IMR-90 (cell line): ENCODE measurements at regions not wholly inside any gene's neighbourhood (a gene's known extent, or its start where the extent isn't known, plus 50 kb on each side); places are given as distances from the start of the nearest gene placed in this dataset.
A peak's percentile ranks its signal among the peaks of the same experiment; 100 is the strongest.

Experiments
- ATAC-seq: fragments of 200-7000 bp; cut with Tn5 transposase; 2 replicates; pipeline ENCODE4 v1.9.1; 2020; ENCODE audit warnings: low read depth, mild to moderate bottlenecking, moderate library complexity
- BruUV-seq: library from RNA; stranded (reverse); fragments of 400-500 nt; replicated peaks from 2 replicates; lab custom pipeline; 2021; lab: Mats Ljungman, UMichigan
- CTCF ChIA-PET: fragments of 300-600 bp; formaldehyde crosslinking; extraction: SDS; loops from one replicate; lab custom pipeline; 2021; ENCODE audit warnings: antibody characterized with exemption; lab: Yijun Ruan, JAX
- POLR2A ChIA-PET: fragments of 300-600 bp; sonication (Branson Sonifier 250); formaldehyde crosslinking; loops from one replicate; lab custom pipeline; 2022; ENCODE audit warnings: antibody characterized with exemption; ENCODE audit not compliant: unreplicated experiment; lab: Charles Lee
- DNase-seq: peaks from one replicate; pipeline ENCODE4 v3.0.0; 2013
- H2AFZ ChIP-seq: replicated peaks from 2 replicates; pipeline ENCODE3; 2013; ENCODE audit warnings: low read length, mild to moderate bottlenecking; ENCODE audit not compliant: poor library complexity
- H2AK5ac ChIP-seq: 2 replicates; pipeline ENCODE4 v1.6.1; 2013; ENCODE audit warnings: low read depth, low read length, inconsistent platforms
- H2AK9ac ChIP-seq: replicated peaks from 2 replicates; pipeline ENCODE3; 2013; ENCODE audit warnings: mild to moderate bottlenecking, low read depth, low read length, moderate library complexity; ENCODE audit not compliant: poor library complexity
- H2BK120ac ChIP-seq: 2 replicates; pipeline ENCODE4 v1.6.1; 2013; ENCODE audit warnings: low read depth, low read length, inconsistent platforms
- H2BK15ac ChIP-seq: 3 replicates; pipeline ENCODE4 v1.6.1; 2013; ENCODE audit warnings: low read depth, low read length, inconsistent platforms
- H2BK20ac ChIP-seq: 2 replicates; pipeline ENCODE4 v1.6.1; 2013; ENCODE audit warnings: low read depth, mild to moderate bottlenecking, inconsistent platforms, low read length, moderate library complexity
- H2BK5ac ChIP-seq: 2 replicates; pipeline ENCODE4 v1.6.1; 2013; ENCODE audit warnings: mild to moderate bottlenecking, low read depth, low read length, inconsistent platforms; ENCODE audit not compliant: poor library complexity, severe bottlenecking
- H3K14ac ChIP-seq: replicated peaks from 2 replicates; pipeline ENCODE4 v1.6.1; 2013; ENCODE audit warnings: low read depth, low read length, inconsistent platforms
- H3K18ac ChIP-seq: 2 replicates; pipeline ENCODE4 v1.6.1; 2013; ENCODE audit warnings: low read depth, low read length, control low read depth
- H3K23ac ChIP-seq: 2 replicates; pipeline ENCODE4 v1.6.1; 2013; ENCODE audit warnings: low read depth, low read length, inconsistent platforms
- H3K27ac ChIP-seq: 2 replicates; pipeline ENCODE4 v1.5.1; 2013; ENCODE audit warnings: mild to moderate bottlenecking, control low read depth, low read length; ENCODE audit not compliant: insufficient read depth
- H3K27me3 ChIP-seq: 2 replicates; pipeline ENCODE4 v1.6.1; 2013; ENCODE audit warnings: low read length; ENCODE audit not compliant: control insufficient read depth, insufficient read depth
- H3K36me3 ChIP-seq: 2 replicates; pipeline ENCODE4 v1.6.1; 2013; ENCODE audit warnings: low read length, mixed read lengths; ENCODE audit not compliant: control insufficient read depth, insufficient read depth
- H3K4ac ChIP-seq: 2 replicates; pipeline ENCODE4 v1.6.1; 2013; ENCODE audit warnings: low read depth, low read length, inconsistent platforms
- H3K4me1 ChIP-seq: 2 replicates; pipeline ENCODE4 v1.6.1; 2013; ENCODE audit warnings: low read length, mixed read lengths; ENCODE audit not compliant: control insufficient read depth, insufficient read depth
- H3K4me2 ChIP-seq: 2 replicates; pipeline ENCODE4 v1.6.1; 2013; ENCODE audit warnings: low read depth, mild to moderate bottlenecking, control low read depth, low read length, moderate library complexity
- H3K4me3 ChIP-seq: 2 replicates; pipeline ENCODE4 v1.5.1; 2013; ENCODE audit warnings: low read depth, mild to moderate bottlenecking, control low read depth, low read length, moderate library complexity; ENCODE audit not compliant: insufficient read depth
- H3K56ac ChIP-seq: 2 replicates; pipeline ENCODE4 v1.6.1; 2013; ENCODE audit warnings: low read length, inconsistent platforms; ENCODE audit not compliant: insufficient read depth; ENCODE audit errors: extremely low read depth
- H3K79me1 ChIP-seq, 2 experiments: 2 replicates each; pipeline ENCODE4 v1.6.1; 2013; ENCODE audit warnings: low read length in 2 of 2, inconsistent platforms in 1 of 2, low read depth in 1 of 2
- H3K9ac ChIP-seq: 2 replicates; pipeline ENCODE4 v1.6.1; 2013; ENCODE audit warnings: low read depth, low read length, control low read depth
- H3K9me1 ChIP-seq: 2 replicates; pipeline ENCODE4 v1.6.1; 2013; ENCODE audit warnings: low read length, inconsistent platforms; ENCODE audit not compliant: insufficient read depth
- H3K9me3 ChIP-seq: 2 replicates; pipeline ENCODE4 v1.6.1; 2013; ENCODE audit warnings: low read length; ENCODE audit not compliant: control insufficient read depth, insufficient read depth
- H4K20me1 ChIP-seq: 2 replicates; pipeline ENCODE4 v1.6.1; 2013; ENCODE audit warnings: low read length, inconsistent platforms; ENCODE audit not compliant: insufficient read depth
- H4K5ac ChIP-seq: 2 replicates; pipeline ENCODE4 v1.6.1; 2013; ENCODE audit warnings: mild to moderate bottlenecking, low read depth, low read length, control low read depth
- H4K8ac ChIP-seq, 2 experiments: 2 replicates each; pipeline ENCODE4 v1.6.1; 2013; ENCODE audit warnings: low read depth in 2 of 2, low read length in 2 of 2, control low read depth in 1 of 2, inconsistent platforms in 1 of 2
- H4K91ac ChIP-seq: 2 replicates; pipeline ENCODE4 v1.6.1; 2013; ENCODE audit warnings: low read depth, low read length, inconsistent platforms; ENCODE audit not compliant: insufficient read depth
- BHLHE40 ChIP-seq: fragments of 150-350 bp; IDR thresholded peaks from 2 replicates; pipeline ENCODE4 v1.6.1; 2016; ENCODE audit warnings: mild to moderate bottlenecking, low read depth, low read length
- CEBPB ChIP-seq: IDR thresholded peaks from 2 replicates; pipeline ENCODE4 v1.6.1; 2012; ENCODE audit warnings: low read depth, low read length, improper control_type of control experiment
- CHD1 ChIP-seq: IDR thresholded peaks from 2 replicates; pipeline ENCODE4 v1.6.1; 2012; ENCODE audit warnings: low read depth, low read length, improper control_type of control experiment
- FOS ChIP-seq: fragments of 150-350 bp; IDR thresholded peaks from 2 replicates; pipeline ENCODE4 v1.6.1; 2016; ENCODE audit warnings: low read depth, low read length
- MAFK ChIP-seq: IDR thresholded peaks from 2 replicates; pipeline ENCODE4 v1.6.1; 2012; ENCODE audit warnings: low read depth, low read length, improper control_type of control experiment
- MAZ ChIP-seq: IDR thresholded peaks from 2 replicates; pipeline ENCODE4 v1.6.1; 2012; ENCODE audit warnings: low read depth, mild to moderate bottlenecking, low read length, improper control_type of control experiment, moderate library complexity, borderline replicate concordance
- MXI1 ChIP-seq: IDR thresholded peaks from 2 replicates; pipeline ENCODE4 v1.6.1; 2012; ENCODE audit warnings: low read depth, mild to moderate bottlenecking, low read length, moderate library complexity, borderline replicate concordance
- NFE2L2 ChIP-seq: fragments of 150-350 bp; IDR thresholded peaks from 2 replicates; pipeline ENCODE4 v1.6.1; 2016; ENCODE audit warnings: low read depth, mild to moderate bottlenecking, low read length
- POLR2A ChIP-seq: IDR thresholded peaks from 2 replicates; pipeline ENCODE4 v1.6.1; 2012; ENCODE audit warnings: mild to moderate bottlenecking, low read depth, low read length
- RAD21 ChIP-seq: IDR thresholded peaks from 2 replicates; pipeline ENCODE4 v1.6.1; 2012; ENCODE audit warnings: low read length, improper control_type of control experiment
- RCOR1 ChIP-seq: IDR thresholded peaks from 2 replicates; pipeline ENCODE4 v1.6.1; 2012; ENCODE audit warnings: mild to moderate bottlenecking, low read length, improper control_type of control experiment; ENCODE audit not compliant: insufficient replicate concordance
- RFX5 ChIP-seq: IDR thresholded peaks from 2 replicates; pipeline ENCODE4 v1.8.0; 2012; ENCODE audit warnings: low read depth, mild to moderate bottlenecking, low read length, moderate library complexity
- SMC3 ChIP-seq: fragments of 150-350 bp; IDR thresholded peaks from 2 replicates; pipeline ENCODE4 v1.6.1; 2016; ENCODE audit warnings: low read depth, mild to moderate bottlenecking, antibody characterized with exemption, low read length, moderate library complexity
- WGBS, 2 experiments: methylation state at CpG; one replicate each; pipeline versions ENCODE4 v1.1.5 to v1.1.7; 2013; ENCODE audit warnings: missing lambda C conversion rate in 2 of 2; ENCODE audit not compliant: insufficient read length in 1 of 2; ENCODE audit errors: extremely low coverage in 2 of 2; 5-methylcytosine and 5-hydroxymethylcytosine counted together
- dilution Hi-C: fragments of 300-500 bp; cut with HindIII; formaldehyde crosslinking; loops from one replicate; pipeline ENCODE4 v1.14.3; 2018; ENCODE audit warnings: low sequenced_read_pairs; ENCODE audit not compliant: unreplicated experiment
- in situ Hi-C: fragments of 300-500 bp; cut with MboI; formaldehyde crosslinking; loops from 3 replicates; pipeline ENCODE4 v1.14.3; 2019; ENCODE audit warnings: low sequenced_read_pairs, inconsistent platforms, mixed read lengths
- intact Hi-C: fragments of 100-400 bp; cut with micrococcal nuclease; formaldehyde crosslinking; loops from 2 replicates; pipeline ENCODE4 v1.10.0; 2022
- TF ChIP-seq, protein P1 (sequence below): conservative IDR thresholded peaks from 2 replicates; pipeline ENCODE4 v1.5.1; 2012; ENCODE audit warnings: mild to moderate bottlenecking, low read depth, low read length, improper control_type of control experiment
- TF ChIP-seq, protein P2 (sequence below): fragments of 150-350 bp; IDR thresholded peaks from 2 replicates; pipeline ENCODE4 v1.6.1; 2017; ENCODE audit warnings: mild to moderate bottlenecking, antibody characterized with exemption, low read length, low read depth
- TF ChIP-seq, protein P3 (sequence below): fragments of 150-350 bp; IDR thresholded peaks from 2 replicates; pipeline ENCODE4 v1.6.1; 2016; ENCODE audit warnings: low read depth, mild to moderate bottlenecking, low read length, moderate library complexity, borderline replicate concordance

GRCh38 chr17:83151056-83151441 lies 71.6 kb downstream of the METRNL start:
- no peak overlapping the region for H4K5ac ChIP-seq
- no peak overlapping the region for H3K27ac ChIP-seq
- H2BK15ac ChIP-seq, result no peak overlapping the region
- WGBS, 2 experiments, result 79% methylated on average over 8 of the region's 16 CpGs; no CpG with 5 or more reads in 1 of the 2 experiments
- no peak overlapping the region for H3K23ac ChIP-seq
- H3K36me3 ChIP-seq, result no peaks in the 10 kb centered on the region
- no TSS peak for BruUV-seq
- H2AK9ac ChIP-seq, result no peak overlapping the region
- H3K4me3 ChIP-seq, result no peak overlapping the region
- ATAC-seq (no peak), DNase-seq (no peak)
- 0 out of 2 replicates have a peak, but pooled peaks cover 2% of the 10 kb centered on the region for H3K9me1 ChIP-seq
- no peaks in the 10 kb centered on the region for H4K20me1 ChIP-seq
- intact Hi-C loops (no loop called here), dilution Hi-C loops (no loop called here), in situ Hi-C loops (no loop called here)
- no peak overlapping the region; the same call in 1 of the 2 replicates for H3K56ac ChIP-seq
- TF ChIP-seq SMC3 (no peak), CHD1 (no peak), FOS (no peak), MAZ (no peak), BHLHE40 (no peak), CEBPB (no peak), RAD21 (no peak), MAFK (no peak), RCOR1 (no peak), RFX5 (no peak), MXI1 (no peak), NFE2L2 (no peak), POLR2A (no peak)
- TF ChIP-seq, protein P1, sequence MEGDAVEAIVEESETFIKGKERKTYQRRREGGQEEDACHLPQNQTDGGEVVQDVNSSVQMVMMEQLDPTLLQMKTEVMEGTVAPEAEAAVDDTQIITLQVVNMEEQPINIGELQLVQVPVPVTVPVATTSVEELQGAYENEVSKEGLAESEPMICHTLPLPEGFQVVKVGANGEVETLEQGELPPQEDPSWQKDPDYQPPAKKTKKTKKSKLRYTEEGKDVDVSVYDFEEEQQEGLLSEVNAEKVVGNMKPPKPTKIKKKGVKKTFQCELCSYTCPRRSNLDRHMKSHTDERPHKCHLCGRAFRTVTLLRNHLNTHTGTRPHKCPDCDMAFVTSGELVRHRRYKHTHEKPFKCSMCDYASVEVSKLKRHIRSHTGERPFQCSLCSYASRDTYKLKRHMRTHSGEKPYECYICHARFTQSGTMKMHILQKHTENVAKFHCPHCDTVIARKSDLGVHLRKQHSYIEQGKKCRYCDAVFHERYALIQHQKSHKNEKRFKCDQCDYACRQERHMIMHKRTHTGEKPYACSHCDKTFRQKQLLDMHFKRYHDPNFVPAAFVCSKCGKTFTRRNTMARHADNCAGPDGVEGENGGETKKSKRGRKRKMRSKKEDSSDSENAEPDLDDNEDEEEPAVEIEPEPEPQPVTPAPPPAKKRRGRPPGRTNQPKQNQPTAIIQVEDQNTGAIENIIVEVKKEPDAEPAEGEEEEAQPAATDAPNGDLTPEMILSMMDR, result no peak
- TF ChIP-seq, protein P2, sequence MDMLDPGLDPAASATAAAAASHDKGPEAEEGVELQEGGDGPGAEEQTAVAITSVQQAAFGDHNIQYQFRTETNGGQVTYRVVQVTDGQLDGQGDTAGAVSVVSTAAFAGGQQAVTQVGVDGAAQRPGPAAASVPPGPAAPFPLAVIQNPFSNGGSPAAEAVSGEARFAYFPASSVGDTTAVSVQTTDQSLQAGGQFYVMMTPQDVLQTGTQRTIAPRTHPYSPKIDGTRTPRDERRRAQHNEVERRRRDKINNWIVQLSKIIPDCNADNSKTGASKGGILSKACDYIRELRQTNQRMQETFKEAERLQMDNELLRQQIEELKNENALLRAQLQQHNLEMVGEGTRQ, result no peak
- TF ChIP-seq, protein P3, sequence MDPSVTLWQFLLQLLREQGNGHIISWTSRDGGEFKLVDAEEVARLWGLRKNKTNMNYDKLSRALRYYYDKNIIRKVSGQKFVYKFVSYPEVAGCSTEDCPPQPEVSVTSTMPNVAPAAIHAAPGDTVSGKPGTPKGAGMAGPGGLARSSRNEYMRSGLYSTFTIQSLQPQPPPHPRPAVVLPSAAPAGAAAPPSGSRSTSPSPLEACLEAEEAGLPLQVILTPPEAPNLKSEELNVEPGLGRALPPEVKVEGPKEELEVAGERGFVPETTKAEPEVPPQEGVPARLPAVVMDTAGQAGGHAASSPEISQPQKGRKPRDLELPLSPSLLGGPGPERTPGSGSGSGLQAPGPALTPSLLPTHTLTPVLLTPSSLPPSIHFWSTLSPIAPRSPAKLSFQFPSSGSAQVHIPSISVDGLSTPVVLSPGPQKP, result no peak
- no peak overlapping the region for H3K14ac ChIP-seq
- H4K8ac ChIP-seq, result peak overlapping the region in 1 of 2 experiments; percentile 4; a peak in 1 of 4 replicates
- no peak overlapping the region for H3K9ac ChIP-seq
- no peaks in the 10 kb centered on the region for H3K79me1 ChIP-seq
- H2BK5ac ChIP-seq, result no peak overlapping the region
- POLR2A ChIA-PET, result no interaction called here
- H3K4me2 ChIP-seq, result no peak overlapping the region
- peak overlapping the region; percentile 35 for H2BK20ac ChIP-seq
- 0 out of 2 replicates have a peak overlapping the region, but pooled peaks have one; percentile 20 for H2AK5ac ChIP-seq
- peak overlapping the region; percentile 78 for H2AFZ ChIP-seq
- H3K4ac ChIP-seq, result peak overlapping the region; percentile 66; the same call in 1 of the 2 replicates
- H3K27me3 ChIP-seq, result peaks cover 8% of the 10 kb centered on the region
- H2BK120ac ChIP-seq, result peak overlapping the region; percentile 37
- CTCF ChIA-PET, result interaction anchor here (1.2 kb wide), 1 partner anchor 9 kb away, joined by 5 read pairs; no protein-coding TSS in a partner anchor
- H3K9me3 ChIP-seq, result peaks cover 3% of the 10 kb centered on the region
- H3K18ac ChIP-seq, result no peak overlapping the region
- peaks cover 10% of the 10 kb centered on the region; the same call in 1 of the 2 replicates for H3K4me1 ChIP-seq
- peak overlapping the region; percentile 30; the same call in 1 of the 2 replicates for H4K91ac ChIP-seq
